Embryonic facial prominence (tissue), 1 donor: ENCODE measurements at regions not wholly inside any gene's neighbourhood (a gene's known extent, or its start where the extent isn't known, plus 50 kb on each side); places are given as distances from the start of the nearest gene placed in this dataset.

Source experiments
- DNase-seq: peaks from one replicate; pipeline ENCODE4 v3.0.0-alpha.2; 2016; ENCODE audit errors: extremely low spot score

DNA sequence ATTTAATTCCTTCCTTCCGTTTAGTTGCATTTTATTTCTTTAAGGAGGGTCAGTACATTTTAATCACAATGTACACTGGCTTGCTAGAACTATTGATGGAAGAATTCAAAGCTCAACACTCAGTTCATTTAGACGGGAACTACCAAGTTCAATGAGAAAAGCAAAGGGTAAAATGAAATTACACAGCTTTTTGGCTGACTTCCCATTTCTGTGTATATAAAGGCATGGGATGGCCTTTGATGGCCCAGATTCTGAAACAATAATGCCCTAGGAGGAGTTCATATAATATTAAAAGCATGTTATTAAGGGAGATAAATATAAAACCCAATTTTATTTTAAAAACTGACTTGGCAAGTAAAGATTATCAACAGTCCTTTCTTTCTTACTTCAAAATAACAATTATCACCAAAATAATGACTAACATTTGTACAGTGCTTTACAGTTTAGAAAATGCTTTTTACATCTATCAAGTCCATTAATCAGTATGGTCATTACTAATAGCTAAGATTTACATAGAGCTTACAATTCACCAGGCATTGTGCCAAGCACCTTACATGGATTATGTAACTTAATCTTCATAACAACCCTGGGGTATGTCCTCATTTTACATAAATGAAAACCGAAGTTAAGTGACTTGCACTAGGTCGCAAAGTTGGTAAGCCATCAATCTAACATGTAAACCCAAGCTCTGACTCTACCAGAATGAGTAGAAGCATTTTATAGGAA is 402.4 kb downstream of the OMA1 start:
- DNase-seq, result no peak

DNA sequence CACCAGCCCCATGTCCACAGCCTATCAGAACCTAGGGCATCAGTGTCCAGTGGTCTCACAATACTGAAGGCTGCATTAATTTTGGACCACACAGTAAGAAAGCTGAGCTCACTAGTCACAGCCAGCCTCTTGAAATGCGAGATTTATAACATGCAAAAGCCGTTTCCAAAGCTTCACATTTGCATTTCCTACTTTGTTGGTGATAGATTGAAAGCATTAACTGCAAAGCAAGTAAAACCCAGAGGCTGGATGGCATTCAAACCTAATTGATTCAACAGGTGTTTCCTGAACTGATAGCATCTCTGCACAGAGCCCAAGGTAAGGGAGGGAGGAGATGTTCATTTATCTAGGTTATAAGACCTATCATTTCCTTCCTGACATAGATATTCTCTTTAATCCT is 410.1 kb downstream of the OMA1 start:
- no peak for DNase-seq

DNA sequence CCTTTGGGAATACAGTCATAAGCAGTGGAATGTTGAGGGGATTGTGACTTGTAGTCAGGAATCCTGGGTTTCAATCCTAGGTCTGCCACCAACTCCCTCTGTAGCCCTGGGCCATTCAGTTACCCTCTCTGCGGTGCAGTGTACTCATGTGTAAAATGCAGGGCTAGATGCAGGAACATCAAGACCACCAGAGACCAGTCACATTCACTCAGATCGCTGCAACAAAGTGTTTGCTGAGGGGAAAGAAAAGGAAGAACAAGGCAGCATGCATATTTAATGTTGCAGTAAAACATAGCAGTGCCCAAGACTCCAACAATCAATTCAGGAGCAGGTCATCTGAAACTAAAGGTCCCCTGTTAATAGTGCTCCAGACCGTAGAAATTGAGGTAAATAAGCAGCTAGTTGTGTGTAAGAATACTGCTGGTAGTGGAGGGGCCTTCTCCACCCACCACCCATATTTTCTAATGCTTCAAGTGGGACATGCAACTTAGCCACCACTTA is 410.7 kb downstream of the OMA1 start:
- no peak for DNase-seq

DNA sequence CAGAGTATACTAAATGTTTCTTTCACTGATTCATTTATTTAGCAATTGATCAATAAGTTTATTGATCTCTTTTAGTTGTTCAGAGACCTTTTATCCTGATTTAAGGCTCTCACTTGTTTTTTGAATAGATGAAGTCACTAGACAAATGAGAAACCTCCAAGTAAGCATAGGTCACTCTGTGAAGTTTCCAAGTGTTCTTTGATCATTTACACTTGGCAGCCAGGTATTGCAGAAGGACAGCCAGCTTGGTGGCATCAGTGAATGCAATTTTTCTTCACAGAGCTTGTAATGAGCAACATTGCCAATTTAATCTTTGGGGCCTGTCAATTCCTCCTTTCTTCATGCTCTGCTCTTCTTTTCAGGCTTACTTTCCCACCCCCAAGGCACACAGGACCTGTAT is 413.0 kb downstream of the OMA1 start:
- no peak for DNase-seq

DNA sequence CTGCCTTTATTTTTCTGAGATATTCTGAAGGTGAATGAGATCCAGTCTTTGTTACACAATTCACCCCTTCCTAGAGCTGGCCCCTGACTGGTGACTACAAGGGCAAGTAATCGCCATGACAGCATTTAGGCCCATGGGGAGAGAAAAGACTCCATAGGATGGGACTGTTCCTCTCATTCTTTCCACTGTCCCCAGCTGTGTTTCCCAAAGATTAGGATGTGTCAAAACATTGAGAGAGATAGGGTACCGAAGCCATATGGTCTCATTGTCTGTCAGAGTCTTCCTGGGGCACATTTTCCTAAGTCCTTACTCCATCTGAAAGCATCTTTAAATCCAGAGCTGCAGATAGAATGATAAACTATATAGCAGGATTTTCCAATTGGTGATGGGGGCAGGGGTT is 423.5 kb downstream of the OMA1 start:
- no peak for DNase-seq

DNA sequence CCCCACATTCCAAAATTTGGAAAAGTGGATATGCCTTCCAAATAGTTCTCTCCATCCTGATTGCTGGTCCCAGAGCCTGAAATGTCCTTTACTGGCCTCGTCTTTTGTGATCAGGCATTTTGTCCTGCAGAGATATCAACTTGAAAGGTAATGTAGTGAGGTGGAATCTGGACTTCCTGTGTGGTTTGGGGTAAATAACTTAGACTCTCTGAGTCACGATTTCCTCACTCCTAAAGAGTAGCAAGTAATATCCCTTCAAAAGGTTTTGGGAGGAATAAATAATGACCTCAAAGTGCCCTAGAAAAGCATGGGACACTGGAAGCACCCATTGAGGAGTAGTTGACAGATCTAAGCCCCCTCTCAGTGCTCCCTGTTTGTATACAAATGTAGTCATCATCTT is 426.6 kb downstream of the OMA1 start:
- DNase-seq, result no peak

DNA sequence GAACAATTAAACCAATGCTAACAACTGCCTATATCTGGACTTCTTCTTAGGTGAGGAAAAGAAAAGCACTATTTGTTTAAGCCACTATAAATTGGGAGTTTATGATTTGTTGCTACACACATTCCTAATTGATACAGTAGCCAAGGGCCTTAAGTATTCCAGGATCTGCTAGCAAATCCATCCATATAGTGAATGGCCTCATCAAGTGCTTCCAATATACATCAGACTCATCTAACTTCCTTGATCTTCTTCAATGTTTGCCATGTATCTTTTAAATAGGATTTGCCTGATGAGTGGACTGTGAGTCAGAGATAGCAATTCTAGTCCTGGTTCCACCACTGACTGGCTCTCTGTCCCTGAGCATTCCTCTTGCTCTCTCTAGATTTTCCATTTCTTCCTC is 430.2 kb downstream of the OMA1 start:
- no peak for DNase-seq

DNA sequence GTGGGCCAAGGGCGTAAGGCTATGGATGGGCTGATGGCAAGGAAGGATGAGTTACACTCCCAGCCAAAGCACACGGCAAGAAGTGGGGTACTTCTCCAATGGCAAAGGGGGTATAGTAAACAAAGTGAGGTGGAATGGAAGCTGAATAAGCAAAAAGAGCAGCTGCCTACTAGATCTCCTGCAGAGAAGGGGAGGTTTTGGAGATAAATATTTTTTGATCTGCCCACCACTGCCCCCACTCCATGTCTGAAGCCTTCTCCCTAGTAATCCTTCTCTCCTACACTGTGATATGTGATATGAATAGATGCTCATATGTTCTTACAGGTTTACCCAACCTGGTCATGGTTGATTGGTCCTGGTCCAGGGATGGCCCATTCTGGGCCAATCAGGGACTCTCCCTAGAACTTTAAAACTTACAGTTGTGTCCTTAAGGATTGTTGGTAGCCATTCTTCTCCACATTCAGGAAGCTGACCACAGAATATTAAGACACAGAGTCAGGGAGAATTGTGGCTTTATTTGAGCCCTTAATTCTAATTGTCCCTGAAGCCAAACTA is 436.8 kb downstream of the OMA1 start:
- no peak for DNase-seq

DNA sequence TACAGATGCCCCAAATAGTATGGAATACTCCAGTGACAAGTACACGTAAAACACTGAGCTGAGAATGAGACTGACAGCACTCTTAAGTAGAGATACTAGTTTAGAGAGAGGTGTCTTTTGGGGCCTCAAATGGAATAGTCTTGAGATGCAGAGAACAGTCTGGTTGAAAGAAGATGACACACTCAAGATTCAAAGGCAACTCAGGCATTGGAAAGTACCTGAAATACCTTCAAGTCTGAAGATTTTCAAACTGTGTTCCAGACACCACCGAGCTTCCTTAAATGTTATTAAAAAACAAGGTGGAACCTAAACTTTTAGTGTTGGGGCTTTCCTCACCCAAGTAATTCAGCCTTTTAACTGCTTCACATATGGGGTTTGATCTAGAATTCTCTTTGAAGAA is 437.7 kb downstream of the OMA1 start:
- no peak for DNase-seq

DNA sequence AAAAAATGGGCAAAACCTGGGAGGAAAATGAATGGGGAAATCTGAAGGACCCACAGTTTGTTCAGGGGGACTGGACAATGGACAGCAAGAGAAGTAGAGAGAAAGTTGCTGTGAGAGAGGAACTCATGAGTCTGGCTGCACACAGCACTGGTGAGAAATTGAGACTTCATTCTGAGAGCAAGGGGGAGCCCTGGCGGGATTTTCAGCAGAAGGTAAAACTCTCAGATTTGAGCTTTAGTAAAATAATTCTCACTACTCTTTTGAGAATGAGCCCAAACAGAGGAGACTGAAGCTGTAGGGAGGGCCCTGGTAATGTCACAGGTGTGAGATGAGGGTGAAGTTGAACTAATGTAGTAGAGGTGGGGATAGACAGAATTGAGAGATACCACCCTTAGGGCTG is 438.6 kb downstream of the OMA1 start:
- no peak for DNase-seq

DNA sequence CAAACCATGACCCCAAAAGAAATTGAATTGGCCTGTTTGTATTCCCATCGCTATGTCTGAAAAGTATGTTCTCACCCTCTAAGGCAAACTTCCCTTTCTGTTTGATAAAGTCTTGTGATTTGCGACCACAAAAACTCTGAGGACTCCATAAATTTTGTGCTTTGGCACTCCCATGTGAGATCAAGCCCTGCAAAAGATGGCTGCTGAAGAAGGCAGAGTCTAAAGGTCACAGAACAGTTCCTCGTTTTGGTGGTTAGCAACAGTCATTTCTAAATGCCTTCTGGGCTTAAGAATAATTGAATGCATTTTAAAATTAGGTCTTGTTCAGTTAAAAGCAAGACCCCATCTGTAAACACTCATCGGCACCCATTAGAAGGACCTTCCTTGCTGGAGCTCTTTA is 441.6 kb downstream of the OMA1 start:
- no peak for DNase-seq

DNA sequence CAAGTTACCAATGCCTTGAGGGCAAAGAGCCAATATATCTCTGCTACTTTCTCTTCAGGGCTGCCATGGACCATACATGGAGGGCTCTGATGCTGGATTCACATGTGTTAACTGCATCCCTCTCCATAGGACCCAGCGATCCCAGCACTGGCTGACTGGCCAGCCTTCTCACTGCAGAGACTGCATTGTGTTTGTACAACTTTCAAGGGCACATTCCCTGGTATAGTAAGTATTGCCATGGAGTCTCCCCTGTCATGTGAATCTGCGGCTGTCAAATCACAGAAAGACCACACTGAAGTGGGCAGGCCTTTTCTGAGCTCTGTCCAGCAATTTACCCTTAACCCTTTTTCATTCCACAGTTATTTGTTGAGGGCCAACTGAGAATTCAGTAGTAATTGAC is 449.8 kb downstream of the OMA1 start:
- DNase-seq, result no peak

DNA sequence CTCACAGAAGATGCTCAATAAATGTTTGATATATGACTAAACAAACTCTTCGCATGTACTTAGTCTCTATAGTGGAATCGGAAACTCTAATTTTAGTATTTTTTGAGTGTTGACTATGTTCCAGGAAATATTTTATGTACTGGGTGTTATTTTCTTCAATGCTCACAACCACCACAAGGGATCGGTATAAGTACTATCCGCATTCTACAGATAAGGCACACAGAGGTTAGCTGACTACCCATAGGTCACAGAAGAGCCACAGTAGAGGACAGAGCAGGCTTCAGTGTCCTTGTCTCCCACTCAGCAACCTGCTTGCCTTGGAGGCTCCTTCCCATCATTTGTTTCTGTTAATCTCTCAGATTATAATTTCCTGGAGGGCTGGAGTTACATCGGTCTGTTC is 451.3 kb downstream of the OMA1 start:
- DNase-seq, result no peak

DNA sequence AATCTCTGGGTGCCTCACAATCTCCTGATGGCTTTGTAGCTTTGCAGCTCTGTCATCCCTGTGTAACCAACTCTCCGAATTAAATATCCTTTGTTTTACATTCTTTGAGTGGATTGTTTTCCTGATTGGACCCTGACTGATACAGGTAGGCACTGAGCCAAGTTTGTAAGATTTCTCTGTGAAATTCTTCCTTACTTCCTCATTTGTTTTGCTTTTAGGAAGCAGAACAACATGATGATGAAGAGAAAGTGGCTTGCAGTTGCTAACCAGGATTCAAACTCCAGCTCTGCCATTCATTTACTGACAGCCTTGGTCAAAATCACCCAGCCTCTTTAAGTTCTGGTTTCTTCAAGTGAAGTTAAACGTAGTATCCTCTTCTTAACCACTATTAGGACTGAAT is 452.3 kb downstream of the OMA1 start:
- DNase-seq, result no peak

DNA sequence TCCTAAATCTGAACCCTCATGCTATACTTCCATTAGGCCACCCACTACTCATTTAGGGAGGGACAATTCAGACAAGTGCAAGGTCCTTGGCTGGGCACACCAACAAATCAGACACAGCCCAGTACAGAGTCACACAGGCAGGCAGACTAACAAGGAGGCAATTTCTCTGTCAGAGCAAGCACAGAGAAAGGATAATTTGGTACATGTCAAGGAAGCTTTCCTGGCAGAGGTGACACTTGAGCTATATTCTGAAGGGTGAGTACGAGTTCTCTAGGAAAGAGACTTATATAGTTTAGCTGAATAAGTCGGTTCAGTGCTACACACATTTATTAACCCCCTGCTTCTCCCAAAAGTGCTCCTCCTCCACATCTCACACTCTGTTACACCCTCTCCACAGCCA is 455.9 kb downstream of the OMA1 start:
- DNase-seq, result no peak

DNA sequence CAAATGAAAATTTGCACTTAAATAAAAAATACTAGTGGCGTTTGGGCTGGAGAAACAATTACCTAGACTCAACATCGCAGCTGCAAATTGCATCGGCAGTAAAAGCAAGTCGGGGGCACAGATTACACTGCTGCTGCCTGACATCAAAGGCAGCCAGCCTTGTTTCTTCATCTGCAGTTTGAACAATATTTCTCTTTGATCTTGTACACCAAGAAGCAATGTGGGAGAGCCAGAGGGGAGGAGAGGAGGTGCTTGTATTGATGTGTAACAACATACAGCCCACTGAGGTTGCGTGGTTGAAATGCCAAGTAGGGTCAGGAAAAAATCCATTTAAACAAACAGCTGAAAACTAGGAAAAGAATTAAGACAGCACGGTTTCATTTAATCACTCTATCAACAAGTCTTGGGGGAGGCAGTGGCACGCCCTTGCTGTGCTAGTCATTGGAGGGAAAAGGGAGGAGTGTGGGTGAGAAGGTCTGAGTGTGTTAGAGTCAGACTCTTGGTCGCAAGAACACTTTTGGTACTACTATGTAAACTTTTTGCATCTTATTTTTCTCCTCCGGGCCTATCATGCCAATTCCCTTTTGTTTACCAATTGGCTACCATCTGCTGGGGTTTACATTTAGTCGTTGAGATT is 456.5 kb downstream of the OMA1 start:
- DNase-seq, result no peak

DNA sequence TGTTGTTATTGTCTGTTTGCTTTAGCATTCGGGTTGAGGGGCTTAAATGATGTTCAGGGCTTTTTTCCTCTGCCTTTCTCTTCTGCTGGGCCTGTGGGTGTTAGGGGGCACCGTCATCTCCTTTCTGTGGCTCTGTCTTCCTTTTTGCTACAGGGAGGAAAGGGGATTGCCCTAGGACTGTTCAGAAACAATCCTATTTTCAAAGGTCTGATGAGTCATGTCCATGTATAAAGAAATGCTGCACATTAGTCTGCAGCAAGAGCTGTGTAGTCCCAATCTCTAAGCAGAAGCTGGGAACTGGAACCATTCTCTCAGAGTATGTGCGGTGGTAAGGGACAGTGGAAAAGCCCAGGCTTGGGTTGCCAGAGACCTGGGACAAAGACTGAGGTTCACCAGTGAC is 462.3 kb downstream of the OMA1 start:
- no peak for DNase-seq

DNA sequence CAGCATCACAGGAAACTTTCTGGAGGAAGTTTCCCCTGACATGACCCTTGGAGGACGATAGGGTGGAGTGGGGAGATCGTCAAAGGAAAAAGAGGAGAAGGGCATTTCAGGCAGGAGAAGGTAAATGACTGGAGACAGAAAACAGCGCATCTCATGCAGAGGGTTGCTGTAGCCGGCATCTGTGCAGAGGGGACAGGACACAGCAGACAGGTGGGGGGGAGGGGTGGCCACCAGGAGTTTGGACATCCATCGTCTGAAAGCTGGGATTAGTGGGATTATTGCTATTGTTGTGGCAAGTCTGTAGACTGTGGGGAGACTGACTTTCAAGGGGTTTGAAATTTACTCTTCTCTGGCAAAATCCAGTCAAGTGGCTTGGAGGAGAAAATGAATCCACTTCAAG is 463.9 kb downstream of the OMA1 start:
- DNase-seq, result no peak

DNA sequence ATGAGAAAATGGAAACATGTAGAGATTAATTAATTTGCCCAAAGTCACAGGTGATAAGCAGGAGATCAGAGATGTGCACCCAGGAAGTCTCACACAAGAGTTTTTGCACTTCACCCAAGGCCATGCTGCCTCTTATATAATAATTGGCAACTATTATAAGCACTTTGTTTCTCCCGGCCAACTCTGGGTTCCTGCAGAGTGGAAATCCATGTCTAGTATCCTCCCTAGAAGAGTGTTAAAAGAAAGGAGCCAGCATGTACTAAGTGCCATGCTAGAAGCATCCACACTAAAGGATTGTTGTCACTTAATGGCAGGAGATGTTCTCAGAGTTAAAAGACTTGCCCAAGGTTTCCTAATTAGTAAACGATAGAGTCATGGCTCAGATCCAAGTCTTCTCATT is 470.3 kb downstream of the OMA1 start:
- no peak for DNase-seq

DNA sequence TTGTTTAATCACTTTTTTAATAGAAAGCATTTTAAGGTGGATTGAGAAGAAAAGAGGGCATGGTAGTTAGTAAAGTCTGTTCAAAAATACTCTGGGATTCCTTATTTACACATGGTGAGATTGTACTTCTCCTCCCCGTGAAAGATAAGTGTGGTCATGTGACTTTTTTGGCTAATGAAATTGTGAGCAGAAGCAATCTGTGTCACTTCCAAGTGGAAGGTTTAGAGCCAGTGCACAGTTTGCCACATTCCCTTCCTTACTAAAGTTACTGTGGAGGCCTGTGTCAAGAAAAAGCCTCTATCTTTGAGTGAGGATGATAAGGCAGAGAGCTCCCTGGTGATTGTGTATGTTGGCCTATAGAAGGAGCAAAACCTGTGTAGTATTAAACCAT is 471.3 kb downstream of the OMA1 start:
- no peak for DNase-seq

DNA sequence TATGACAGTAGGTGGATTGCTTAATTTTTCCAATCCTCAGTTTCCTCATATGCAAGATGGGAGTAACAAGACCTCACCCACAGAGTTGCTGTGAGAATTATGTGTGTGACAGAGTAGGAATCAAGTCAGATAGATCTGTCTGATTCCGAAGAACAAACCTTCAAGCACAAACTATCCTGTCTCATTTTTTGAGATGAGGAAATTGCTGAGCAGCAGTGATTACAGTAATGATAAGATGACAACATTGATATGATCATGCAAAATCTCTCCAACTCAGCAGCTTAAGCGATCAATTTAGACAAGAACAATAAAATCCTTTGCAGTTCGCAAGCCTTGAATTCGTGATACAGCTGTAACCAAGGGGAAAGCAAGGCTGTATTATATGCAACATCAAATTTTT is 474.1 kb downstream of the OMA1 start:
- DNase-seq, result no peak

DNA sequence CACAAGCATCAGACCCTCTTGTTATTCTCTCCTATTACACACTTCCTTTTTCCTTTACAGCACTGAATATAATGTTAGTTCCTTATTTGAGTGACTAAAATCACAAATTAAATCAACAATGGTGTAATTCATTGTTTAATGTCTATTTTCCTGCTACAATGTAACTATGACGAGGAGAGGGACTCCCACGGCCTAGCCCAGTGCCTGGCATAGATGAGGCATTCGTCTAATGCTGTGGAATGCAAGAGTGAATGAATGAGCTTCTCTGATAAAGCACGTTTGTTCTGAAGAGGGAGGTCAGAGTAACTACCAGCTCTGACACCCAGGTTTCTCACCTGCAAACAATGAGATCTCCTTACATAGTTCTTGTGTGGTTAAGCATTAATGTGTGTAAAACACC is 479.4 kb downstream of the OMA1 start:
- no peak for DNase-seq

DNA sequence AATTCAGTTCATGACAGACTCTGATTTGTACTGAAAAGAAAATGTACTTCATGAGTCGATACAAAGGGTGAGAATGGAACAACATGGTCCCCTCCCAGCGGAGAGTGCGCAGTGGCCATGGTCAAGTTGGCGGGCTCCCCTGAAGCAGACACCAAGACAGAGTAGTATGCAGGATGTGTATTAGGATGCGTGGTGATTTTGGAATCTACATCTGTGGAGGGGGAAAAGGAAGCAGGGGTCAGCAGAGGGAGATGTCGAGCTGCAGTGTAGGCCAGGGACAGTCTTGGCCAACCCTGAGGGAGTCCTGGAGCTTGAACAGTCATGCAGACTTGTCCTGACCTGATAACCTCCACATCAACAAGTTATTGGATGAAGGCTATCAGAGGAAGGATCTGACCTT is 481.0 kb downstream of the OMA1 start:
- DNase-seq, result no peak

DNA sequence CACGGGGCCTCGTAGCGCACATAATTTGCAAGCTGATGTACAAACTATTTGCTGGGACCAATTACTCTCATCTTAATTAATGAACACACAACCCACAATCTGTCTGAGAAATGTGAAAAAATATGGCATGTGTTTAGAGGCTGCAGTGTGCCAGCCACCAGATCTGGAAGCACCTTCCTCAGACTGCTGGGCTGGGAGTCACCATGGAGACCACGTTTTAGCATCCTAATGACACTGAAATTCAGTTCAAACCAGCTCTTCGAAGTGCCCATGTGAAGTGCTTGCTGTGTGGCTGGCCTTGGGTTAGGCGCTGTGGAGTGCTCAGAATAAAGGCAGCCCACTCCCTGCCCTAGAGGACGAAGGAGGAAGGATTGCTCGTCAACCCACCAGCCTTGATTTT is 482.4 kb downstream of the OMA1 start:
- DNase-seq, result no peak
